HUES6 (cell line): ENCODE measurements at regions not wholly inside any gene's neighbourhood (a gene's known extent, or its start where the extent isn't known, plus 50 kb on each side); places are given as distances from the start of the nearest gene placed in this dataset.

Source experiments
- H3K27ac ChIP-seq: 2 replicates; pipeline ENCODE4 v1.7.0; 2013; ENCODE audit warnings: low read depth, mild to moderate bottlenecking, low read length, inconsistent platforms
- H3K27me3 ChIP-seq: 2 replicates; pipeline ENCODE4 v1.6.1; 2013; ENCODE audit warnings: low read length; ENCODE audit not compliant: control insufficient read depth, insufficient read depth
- H3K36me3 ChIP-seq: 2 replicates; pipeline ENCODE4 v1.6.1; 2013; ENCODE audit warnings: low read length; ENCODE audit not compliant: control insufficient read depth, insufficient read depth
- H3K4me1 ChIP-seq: 2 replicates; pipeline ENCODE4 v1.6.1; 2013; ENCODE audit warnings: low read length; ENCODE audit not compliant: control insufficient read depth, insufficient read depth
- H3K4me3 ChIP-seq: 2 replicates; pipeline ENCODE4 v1.5.1; 2013; ENCODE audit warnings: low read depth, low read length
- H3K9ac ChIP-seq: one replicate; pipeline ENCODE4 v1.6.1; 2013; ENCODE audit warnings: mild to moderate bottlenecking, low read length
- H3K9me3 ChIP-seq: 2 replicates; pipeline ENCODE4 v1.6.1; 2013; ENCODE audit warnings: low read depth, low read length; ENCODE audit not compliant: control insufficient read depth, insufficient read depth

DNA sequence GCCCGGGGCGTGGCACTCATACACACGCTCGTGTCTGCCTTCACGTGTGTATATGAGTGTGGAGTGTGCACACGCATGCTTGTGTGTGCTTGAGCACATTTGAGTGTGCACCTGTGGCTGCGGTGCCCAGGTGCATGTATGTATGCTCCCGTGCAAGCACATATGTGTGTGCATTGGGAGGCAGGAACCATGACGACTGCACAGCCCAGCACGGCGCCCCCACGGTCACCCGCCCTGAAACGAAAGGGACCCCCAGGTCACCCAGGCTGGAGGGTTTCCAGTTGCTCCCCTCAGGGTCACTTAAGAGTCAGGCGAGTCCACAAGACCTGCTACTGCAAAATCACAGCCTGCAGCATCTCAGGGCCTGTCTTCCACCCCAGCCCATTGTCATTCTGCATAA is 94.7 kb downstream of the YTHDF1 start:
- Histone ChIP-seq H3K4me1 (no peaks in the 10 kb centered on the region), H3K27me3 (peaks cover 21% of the 10 kb centered on the region; the same call in 1 of the 2 replicates), H3K4me3 (no peak overlapping the region), H3K9me3 (no peaks in the 10 kb centered on the region), H3K27ac (no peak overlapping the region), H3K36me3 (no peaks in the 10 kb centered on the region), H3K9ac (no peak overlapping the region)

DNA sequence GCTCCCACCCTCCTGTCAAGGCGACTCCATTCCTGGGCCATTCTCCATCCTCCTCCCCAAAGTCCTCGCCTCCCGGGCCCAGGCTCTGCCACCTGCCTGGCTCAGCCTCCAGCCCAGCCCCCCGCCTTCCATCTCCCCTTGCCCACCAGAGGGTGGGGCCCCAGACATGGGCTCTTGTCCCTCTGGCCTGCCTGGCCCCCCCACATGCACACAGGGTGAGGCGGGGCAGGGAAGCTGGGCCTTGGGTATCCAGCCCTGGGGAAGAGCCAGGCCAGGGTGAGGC is 95.2 kb downstream of the YTHDF1 start:
- Histone ChIP-seq H3K36me3 (no peaks in the 10 kb centered on the region), H3K4me3 (no peak overlapping the region), H3K27ac (no peak overlapping the region), H3K9me3 (no peaks in the 10 kb centered on the region), H3K27me3 (peaks cover 26% of the 10 kb centered on the region), H3K9ac (no peak overlapping the region), H3K4me1 (no peaks in the 10 kb centered on the region)

DNA sequence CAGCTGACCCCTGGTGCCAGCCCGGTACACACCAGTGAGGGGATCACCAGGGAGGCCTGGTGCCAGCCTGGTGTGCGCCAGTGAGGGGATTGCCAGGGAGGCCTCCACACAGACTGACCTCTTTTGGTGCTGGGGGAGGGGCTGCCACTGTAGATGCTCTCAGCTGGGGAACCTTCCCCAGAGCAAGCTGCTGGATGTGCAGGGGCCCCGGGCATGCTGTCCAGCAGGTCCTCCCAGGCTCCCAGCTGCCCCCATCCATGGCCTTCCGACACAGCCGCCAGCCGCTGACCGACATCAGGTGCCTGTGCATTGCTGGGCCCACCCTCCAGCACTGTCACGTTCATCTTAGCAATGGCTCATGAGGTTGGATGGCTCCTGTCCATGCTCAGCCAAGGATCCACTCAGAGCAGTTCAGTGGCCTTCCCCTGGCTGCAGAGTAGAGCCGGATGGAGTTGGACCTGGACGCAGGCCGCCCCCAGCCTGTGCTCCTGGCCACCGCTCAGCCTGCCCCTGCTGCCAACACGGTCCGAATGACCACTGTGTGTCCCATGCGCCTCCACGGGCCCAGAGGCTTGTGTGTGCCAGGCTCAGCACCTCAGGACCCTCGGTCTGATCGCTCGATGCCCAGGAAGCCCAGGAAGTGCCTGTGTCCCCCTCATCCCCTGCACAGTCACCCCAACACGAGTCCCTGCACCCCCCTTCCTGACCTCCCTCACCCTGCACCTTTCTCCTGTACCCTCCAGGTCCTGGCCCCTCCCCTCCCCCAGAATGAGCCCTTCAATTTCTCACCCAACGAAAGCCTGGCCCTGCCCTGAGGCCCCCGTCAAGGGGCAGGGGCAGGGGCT is 95.7 kb downstream of the YTHDF1 start:
- Histone ChIP-seq H3K4me1 (no peaks in the 10 kb centered on the region), H3K27me3 (peaks cover 32% of the 10 kb centered on the region), H3K36me3 (no peaks in the 10 kb centered on the region), H3K4me3 (no peak overlapping the region), H3K9me3 (no peaks in the 10 kb centered on the region), H3K27ac (no peak overlapping the region), H3K9ac (no peak overlapping the region)

DNA sequence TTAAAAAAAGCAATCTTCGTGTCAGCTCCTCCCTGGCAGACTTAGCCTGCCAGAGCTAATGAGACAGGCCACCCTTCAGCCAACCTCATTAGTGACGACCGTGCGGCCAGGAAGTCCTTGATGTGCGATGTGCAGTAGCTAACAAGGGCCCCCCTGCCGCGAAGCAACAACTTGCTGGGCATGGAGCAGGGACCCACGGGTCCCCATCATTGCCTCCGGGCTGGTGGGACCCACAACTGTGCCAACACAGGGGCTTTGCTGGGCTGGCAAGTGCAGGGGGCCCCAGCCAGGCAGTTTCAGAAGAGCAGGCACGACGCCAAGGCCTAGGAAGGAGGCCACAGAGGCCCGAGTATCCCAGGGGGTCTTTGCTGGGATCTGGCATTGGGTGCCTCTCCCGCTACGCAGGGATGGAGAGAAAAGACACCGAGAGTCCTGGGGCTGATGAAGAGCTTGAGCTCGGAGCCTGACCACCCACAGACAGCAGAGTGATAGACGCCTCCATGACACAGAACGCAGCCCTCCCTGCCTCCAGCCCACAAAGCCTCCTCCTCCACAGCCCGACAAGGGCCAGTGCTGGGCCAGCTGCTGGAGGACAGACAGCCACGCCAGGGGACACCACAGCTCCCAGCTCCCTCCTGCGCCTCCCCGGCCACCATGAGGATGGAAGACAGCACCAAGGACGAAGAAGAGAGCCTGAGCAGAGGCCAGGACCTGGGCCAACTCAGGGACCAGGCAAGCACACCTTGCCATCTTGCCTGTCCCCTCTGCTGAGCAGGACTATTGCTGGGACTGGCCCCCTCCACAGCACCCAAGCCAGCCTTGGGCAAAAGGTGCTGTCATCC is 96.6 kb downstream of the YTHDF1 start:
- H3K36me3 ChIP-seq: no peaks in the 10 kb centered on the region
- no peak overlapping the region for H3K27ac ChIP-seq
- H3K9ac ChIP-seq: no peak overlapping the region
- H3K9me3 ChIP-seq: no peaks in the 10 kb centered on the region
- no peaks in the 10 kb centered on the region for H3K4me1 ChIP-seq
- no peak overlapping the region for H3K4me3 ChIP-seq
- H3K27me3 ChIP-seq: peaks cover 40% of the 10 kb centered on the region

DNA sequence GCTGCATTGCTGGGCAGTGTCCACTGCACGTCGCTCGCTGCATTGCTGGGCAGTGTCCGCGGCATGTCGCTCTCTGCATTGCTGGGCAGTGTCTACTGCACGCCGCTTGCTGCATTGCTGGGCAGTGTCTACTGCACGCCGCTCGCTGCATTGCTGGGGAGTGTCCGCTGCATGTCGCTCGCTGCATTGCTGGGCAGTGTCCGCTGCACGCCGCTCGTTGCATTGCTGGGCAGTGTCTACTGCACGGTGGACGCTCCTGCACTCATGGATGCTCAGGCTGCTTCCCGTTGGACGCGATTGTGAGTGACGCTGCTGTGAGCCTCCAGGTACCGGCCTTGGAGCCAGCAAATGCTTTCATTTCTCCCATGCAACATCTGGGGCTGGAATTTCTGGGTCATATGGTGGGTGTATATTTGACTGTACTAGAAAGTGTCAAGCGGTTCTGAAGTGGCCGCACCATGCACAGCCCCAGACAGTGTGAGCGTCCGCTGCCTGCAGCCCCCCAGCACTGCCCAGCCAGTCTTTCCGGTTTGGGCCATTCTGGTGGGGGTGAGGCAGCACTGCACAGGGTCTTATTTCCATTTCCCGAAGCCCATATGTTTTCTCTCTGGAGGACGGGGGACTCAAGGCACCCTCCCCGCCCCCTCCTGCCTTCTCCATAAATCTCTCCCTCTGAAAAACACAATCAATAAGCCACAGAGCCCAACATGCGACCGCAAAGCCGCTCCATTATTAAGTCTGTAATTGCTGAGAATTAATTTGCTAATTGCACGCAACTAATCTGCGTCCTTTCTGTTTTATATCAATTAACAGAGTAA is 97.4 kb downstream of the YTHDF1 start:
- no peaks in the 10 kb centered on the region for H3K36me3 ChIP-seq
- H3K9ac ChIP-seq: no peak overlapping the region
- peaks cover 46% of the 10 kb centered on the region for H3K27me3 ChIP-seq
- H3K4me3 ChIP-seq: no peak overlapping the region
- no peaks in the 10 kb centered on the region for H3K4me1 ChIP-seq
- no peaks in the 10 kb centered on the region for H3K9me3 ChIP-seq
- no peak overlapping the region for H3K27ac ChIP-seq

DNA sequence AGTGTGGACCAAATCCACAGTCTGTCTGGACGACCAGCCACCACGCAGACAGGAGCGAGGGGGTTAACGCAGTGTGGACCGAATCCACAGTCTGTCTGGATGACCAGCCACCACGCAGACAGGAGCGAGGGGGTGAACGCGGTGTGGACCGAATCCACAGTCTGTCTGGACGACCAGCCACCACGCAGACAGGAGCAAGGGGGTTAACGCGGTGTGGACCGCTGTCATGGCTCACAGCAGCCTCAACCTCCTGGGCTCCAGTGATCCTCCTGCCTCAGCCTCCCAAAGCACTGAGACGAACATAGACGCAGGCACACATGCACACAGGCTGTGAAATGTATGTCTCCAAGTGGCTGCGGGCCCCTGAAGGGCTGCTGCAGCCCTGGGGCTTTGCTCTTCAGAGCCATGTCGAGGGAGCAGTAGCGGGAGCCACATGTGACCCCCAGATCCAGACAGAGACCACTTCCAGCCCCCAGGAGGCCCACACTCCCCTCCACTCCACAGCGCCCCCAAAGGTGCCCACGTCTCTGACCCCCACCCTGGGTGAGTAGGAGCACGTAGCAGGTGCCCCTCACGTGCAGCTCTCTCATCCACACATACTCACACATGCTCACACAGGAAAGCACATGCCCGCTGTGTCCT is 98.1 kb downstream of the YTHDF1 start:
- no peaks in the 10 kb centered on the region for H3K9me3 ChIP-seq
- peaks cover 46% of the 10 kb centered on the region for H3K27me3 ChIP-seq
- no peak overlapping the region for H3K27ac ChIP-seq
- no peak overlapping the region for H3K9ac ChIP-seq
- H3K4me3 ChIP-seq: no peak overlapping the region
- no peaks in the 10 kb centered on the region for H3K36me3 ChIP-seq
- H3K4me1 ChIP-seq: no peaks in the 10 kb centered on the region

DNA sequence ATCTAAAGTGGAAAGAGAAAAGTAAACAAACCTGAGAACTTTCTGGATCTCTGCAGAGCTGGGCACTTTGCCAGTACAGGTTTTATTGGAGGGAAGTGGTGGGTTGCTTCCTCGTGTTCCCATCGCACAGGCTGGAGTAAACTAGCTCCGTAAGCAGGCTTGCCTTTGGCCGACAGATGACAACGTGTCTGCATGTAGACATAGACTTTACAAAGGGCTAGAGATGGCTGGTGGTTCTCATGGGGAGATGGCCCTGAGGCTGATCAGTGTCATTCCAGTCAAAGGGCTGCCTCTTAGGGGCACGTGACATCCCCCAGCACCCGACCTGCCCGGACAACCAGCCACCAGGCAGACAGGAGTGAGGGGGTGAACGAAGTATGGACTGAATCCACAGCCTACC is 98.8 kb downstream of the YTHDF1 start:
- Histone ChIP-seq H3K9ac (no peak overlapping the region), H3K27me3 (peaks cover 46% of the 10 kb centered on the region), H3K9me3 (no peaks in the 10 kb centered on the region), H3K4me1 (no peaks in the 10 kb centered on the region), H3K4me3 (no peak overlapping the region), H3K36me3 (no peaks in the 10 kb centered on the region), H3K27ac (no peak overlapping the region)

DNA sequence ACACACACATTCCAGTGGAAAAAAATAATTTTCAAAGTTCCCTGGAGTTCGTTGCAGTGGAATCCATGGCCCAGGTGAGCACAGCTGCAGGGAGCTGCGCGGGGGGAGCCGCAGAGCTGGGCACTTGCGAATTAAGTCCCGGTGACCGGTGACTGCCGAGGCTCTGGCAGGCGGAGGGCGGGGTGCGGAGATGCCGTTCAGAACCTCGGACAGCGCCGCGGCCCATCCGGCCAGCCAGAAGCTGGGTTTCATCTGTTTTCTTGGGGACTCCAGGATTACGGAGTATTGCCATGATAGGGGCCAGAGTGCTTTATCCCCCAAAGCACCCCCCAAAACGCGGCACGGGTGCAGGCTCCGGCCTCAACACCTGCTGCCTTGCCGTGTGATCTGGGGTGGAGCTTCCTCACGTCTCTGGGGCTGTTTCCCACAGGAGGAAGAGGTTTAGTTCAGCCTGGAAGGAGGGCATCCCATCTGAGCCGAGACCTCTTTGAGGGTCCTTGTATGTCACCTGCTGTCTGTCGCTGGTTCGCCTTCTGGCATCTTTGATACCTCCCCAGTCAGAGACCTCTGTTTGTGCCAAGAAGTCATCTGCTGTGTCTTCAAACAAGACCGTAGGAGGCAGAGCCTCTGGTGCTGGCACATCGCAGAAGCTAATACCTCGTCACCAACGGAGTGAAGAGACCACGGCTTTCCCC is 99.4 kb downstream of the YTHDF1 start:
- Histone ChIP-seq H3K36me3 (no peaks in the 10 kb centered on the region), H3K9ac (no peak overlapping the region), H3K4me1 (no peaks in the 10 kb centered on the region), H3K27me3 (peaks cover 46% of the 10 kb centered on the region), H3K9me3 (peaks cover 3% of the 10 kb centered on the region; the same call in 1 of the 2 replicates), H3K27ac (no peak overlapping the region), H3K4me3 (no peak overlapping the region)

DNA sequence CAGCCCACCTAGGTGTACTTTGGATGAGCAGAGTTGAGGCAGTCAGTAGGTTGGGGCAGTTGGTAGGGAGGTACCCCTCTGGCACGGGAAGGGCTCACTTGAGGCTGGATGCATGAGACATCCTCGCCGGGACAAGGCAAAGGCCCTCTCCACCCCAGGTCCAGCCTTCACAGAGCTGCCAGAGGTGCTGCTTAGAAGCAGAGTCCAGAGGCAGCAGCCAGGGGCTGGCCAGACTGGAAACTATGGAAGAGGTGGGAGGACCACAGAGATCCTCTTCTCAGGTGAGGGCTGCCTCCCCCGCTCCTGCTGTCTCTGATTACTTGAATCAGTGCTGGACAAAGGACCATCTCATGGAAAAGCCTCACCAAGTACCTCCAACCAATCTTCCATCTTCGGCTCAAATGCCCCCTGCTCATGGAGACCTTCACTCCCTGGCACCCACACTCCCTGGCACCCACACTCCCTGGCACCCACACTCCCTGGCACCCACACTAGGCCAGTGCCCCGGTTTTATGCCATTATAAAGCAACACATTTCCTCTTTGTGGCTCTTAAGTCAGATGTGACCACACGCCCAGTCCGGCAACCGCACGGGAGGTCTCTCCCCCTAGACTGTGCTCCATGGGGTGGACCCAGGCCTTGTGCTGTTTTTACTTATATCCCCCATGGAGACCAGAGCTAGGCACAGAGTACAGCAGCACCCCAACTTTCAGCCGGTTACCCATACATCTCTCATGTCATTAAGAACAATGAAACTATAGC is 100.1 kb downstream of the YTHDF1 start:
- Histone ChIP-seq H3K4me3 (no peak overlapping the region), H3K4me1 (no peaks in the 10 kb centered on the region), H3K9ac (no peak overlapping the region), H3K27me3 (peaks cover 49% of the 10 kb centered on the region), H3K27ac (no peak overlapping the region), H3K9me3 (peaks cover 6% of the 10 kb centered on the region; the same call in 1 of the 2 replicates), H3K36me3 (no peaks in the 10 kb centered on the region)
